HG03103 (cell line): ENCODE measurements at regions not wholly inside any gene's neighbourhood (a gene's known extent, or its start where the extent isn't known, plus 50 kb on each side); places are given as distances from the start of the nearest gene placed in this dataset.
A peak's percentile ranks its signal among the peaks of the same experiment; 100 is the strongest.
"Not testable (repeated sequence)": the region's sequence is repeated elsewhere in the genome, so short reads cannot be mapped to it uniquely, and the experiment has no call there.

Source experiments
- ATAC-seq: cut with Tn5 transposase; IDR thresholded peaks from one replicate; pipeline ENCODE4 v1.9.1; 2021; ENCODE audit warnings: low read depth; ENCODE audit not compliant: unreplicated experiment

DNA sequence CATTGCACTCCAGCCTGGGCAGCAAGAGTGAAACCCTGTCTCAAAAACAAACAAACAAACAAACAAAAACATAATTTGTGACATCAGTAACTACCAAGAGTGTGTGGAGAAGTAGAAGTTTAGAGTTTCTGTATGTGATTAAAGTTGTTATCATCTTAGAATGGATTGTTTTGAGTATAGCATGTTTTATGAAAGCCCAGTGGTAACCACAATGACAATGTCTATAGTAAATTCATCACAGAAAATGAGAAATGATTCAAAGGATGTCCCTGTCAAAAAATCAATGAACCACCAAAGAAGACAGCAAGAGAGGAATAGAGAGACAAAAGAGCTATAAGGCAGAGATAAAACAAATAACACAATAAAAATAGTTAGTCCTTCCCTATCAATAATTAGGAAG lies 1299.2 kb downstream of the CNTNAP5 start:
- no peak for ATAC-seq

DNA sequence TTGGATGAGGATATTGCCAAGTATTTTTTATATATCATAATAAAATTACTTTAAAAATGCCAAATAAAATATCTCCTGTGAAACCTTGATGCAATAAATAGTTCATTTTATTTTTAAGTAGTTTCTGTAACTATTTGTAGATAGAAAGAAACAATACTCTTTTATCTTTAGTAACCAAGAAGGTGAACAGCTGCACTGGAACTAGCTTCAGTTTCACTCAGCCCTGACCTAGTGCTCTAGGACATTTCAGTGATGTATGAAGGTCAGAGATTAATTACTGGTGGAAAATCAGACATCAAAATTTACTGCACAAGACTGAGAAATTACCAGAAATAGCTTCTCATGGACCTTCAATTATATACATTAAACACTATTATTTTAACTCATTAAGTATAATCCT lies 1305.0 kb downstream of the CNTNAP5 start:
- peak; percentile 76 for ATAC-seq

DNA sequence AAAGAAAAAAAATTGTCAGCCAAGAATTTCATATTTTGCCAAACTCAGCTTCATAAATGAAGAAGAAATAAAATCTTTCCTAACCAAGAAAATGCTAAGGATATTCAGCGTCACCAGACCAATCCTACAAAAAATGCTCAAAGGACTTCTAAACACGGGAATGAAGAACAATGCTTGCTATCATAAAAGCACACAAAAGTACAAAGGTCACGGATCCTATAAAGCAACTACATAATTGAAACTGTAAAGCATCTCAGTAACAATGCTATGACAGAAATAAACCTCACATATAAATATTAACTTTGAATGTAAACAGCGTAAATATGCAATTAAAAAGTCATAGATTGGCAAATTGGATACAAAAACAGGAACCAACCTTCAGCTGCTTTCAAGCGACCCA lies 1314.6 kb upstream of the GYPC start:
- no peak for ATAC-seq

DNA sequence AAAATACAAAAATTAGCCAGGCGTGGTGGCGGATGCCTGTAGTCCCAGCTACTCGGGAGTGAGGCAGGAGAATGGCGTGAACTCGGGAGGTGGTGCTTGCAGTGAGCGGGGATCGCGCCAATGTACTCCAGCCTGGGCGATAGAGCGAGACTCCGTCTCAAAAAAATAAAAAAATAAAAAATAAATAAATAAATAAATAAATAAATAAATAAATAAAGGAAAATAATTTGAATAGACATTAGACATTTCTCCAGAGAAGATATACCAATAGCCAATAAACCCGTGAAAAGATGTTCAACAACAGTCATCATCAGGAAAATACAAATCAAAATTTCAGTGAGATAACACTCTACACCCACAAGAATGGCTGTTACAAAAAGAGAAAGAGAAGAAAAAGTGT lies 1302.4 kb upstream of the GYPC start:
- not testable (repeated sequence) for ATAC-seq

DNA sequence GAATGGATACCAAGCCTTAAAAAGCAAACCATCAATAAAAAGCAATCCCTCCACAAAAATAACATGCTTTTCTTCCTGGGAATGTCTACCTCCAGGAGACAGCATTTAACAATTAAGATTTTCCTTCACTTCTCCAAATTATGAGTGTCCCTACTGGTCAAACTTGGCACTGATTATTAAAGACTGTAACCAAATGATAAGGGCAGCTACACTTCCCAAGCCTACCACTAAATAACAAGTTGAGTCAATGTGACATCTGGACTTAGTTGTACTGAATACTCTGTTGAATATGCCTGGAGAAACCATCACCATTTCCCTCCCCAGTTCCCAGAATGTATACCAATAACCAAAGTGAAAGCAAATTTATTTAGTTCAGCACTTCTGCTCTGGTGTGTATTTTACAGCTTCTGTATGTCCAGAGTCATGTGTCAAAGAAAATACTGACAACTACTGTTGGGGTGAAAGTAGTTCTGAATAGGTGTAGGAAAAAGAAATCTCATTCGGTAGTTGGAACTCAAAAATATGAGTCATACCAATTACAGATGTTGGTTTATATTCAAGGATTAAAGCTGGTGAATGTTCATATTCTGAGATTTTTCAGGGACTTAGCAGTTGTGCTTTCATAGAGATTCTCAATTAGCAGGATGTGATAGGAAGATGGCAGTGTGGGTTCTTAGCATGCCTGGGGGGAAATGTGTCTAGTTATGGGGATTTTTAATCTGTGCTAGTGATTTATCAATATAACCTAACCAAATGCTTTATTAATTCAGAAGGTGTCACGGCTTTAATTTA lies 1291.6 kb upstream of the GYPC start:
- ATAC-seq, result no peak

DNA sequence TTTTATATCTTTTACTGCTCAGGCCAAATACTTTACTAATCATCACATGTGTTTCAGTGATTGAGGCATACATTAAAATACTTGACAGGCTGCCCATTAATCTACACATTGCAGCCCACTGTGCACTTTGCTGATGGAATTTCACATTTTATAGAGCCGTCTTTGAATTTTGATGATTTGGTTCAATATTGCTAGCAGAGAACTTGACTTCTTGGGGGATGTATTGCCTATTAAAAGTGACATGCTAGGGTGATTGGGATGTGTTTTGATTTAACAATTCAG lies 1291.0 kb upstream of the GYPC start:
- no peak for ATAC-seq

DNA sequence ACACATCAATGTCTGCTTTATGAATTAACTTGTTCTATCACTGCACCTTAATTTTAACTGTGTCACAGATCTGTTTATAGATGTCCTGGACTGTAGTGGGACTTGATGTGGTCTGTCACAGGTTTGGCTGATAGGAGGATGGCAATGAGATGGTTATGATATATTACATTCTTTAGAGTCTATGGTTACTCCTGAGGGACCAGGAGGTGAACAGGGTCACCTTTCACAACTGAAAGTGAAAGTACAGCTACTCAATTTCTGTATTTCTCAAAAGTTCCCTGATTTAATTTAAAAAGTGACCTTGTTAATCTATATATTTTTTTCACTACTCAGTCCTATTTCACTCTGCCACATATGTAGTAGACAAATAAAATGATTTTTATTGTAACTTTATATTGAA lies 1284.1 kb upstream of the GYPC start:
- ATAC-seq, result no peak

DNA sequence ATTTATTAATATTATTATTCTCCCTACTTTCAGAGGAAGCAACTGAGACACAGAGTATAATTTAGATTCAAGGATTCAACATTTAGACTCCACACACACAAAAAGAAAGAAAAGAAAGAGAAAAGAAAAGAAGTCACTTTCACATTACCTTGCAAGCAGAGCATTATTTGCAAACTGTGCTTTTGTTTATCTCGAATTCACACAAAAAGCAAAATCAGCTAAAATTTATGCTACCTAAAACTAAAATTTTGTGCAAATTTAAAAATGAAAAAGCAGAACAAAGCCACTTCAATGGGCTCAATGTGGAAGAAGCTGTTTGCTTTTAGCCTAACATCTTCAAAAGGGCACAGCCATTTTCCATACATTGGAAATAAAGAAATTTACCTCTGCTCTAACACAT lies 1282.7 kb upstream of the GYPC start:
- no peak for ATAC-seq

DNA sequence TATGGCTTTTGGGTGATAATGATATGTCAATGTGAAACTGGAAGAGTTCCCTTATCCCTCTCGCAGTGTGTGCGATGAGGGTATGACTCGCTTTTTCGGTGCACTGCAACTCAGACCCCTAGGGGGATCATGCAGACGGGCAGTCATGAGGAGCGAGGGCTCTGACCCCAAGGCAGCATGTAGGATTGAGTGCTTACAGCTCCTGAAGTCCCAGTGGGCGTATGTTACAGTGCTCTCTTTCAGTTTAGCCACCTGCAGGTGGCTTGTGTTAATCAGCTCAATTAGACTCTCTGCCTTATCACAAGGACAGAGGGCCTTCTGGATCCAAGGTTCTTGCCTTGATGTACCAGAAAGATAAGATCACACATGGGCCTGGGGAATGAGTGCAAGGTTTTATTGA lies 1269.9 kb upstream of the GYPC start:
- ATAC-seq, result no peak

DNA sequence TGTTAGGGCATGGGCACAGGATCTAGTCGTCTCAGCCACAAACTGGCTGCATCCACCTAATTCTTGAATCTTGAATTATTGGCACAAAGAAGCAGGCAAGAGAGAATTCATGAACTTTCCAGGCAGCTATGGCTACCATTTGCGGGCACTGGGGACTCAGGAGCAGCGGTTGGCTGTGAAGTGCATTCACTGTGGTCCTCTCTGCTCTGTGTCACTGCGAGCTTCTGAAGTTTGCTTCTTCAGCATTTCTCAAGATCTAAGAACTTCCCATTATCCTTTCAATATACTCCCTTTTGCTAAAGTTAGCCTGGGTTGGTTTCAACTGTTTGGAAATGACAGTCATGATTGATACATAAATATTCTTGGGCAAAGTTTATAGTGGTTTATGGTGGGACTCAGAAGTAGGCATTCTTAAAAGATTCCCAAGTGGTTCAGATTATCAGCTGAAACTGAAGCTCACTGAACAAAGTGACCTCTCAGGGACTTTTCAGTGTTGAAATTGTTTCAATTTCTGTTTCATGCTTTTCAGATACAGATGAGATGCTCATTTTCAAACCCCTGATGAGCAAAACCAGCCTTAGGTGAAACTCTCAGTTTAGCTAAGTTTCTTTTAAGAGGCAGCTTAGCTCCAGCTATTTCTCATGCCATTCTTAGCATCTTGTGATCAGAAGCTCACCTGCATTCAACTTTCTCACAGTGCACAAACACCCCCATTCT lies 1258.3 kb upstream of the GYPC start:
- peak; percentile 89 for ATAC-seq

DNA sequence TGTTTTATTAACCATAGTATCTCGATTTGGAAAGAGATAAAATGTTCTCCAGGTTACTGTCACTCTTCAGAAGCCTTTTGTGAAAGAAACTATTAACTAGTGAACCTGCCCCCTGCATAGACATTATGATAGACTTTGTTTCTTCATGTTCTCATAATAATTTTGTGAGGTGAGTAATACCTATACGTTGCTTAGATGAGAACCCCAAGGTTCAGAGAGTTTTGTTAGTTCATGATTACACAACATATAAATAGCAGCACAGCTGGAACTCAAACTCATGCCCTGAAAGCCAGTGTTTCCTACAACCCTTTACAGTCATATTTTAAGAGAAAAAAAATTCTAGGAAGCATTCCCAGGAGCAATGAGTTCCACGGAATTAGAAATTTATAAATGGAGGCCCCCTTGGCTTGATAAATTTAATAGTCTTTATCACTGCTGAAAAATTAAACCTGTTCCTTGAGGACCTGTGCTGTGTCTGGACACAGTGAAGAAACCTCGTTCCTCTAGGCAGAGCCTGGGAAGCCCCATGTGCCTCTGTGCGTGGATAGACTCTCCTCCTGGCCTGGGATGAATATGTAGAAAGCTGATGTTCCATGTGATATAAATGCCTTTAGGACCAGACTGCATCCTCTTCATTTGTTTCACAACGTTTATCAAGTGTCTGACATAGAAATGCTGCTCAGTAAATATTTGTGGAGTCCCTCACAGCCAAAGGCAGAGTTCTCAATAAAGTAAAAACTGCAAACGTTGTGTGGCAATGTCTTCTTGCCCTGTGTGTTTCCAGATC lies 1257.0 kb upstream of the GYPC start:
- peak; percentile 37 for ATAC-seq

DNA sequence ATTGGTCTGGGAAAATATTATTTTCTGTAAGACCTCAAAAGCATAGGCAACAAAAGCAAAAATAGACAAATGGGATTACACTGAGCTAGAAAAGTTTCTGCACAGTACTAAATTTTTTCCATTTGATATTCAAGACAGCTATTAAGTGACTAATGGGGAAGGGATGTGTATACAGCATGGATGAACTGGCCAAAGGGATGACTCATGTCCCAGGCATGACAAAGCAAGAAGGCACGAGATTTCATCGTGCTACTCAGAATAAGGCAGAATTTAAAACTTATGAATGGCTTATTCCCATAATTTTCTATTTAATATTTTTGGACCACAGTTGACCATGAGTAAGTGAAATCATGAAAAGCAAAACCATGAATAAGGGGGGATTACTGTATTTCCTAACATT lies 1250.1 kb upstream of the GYPC start:
- ATAC-seq, result no peak

DNA sequence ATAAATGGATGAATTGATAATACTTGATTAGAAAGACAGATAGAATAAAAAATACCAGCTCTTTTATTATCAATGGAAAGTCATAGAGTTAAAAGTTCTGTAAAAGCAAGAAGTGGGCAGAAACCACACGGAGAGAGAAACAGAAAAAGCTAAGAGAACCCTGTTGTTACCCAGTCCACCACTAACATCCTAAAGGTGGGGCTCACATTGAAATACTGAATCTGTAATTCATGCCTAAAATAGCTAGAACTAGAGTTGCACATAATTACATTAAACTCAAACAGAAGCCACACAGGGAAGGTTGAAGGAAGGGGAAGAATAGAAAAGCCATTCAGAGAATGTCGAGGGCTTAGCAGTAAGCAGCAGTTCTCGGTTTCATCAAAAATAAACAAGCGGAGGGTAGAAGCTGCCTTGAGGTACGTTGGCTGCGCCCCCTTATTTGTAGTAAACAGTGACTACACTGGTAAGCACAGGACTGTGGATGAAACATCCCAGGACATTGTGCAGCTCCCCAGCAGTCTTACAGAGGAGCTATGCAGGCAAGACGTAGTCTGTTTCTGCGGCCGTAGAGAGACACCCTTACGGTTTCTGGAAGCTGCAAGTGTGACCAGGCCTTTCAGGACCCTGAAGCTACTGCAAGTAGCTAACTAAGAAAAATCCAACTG lies 1247.0 kb upstream of the GYPC start:
- ATAC-seq, result no peak

DNA sequence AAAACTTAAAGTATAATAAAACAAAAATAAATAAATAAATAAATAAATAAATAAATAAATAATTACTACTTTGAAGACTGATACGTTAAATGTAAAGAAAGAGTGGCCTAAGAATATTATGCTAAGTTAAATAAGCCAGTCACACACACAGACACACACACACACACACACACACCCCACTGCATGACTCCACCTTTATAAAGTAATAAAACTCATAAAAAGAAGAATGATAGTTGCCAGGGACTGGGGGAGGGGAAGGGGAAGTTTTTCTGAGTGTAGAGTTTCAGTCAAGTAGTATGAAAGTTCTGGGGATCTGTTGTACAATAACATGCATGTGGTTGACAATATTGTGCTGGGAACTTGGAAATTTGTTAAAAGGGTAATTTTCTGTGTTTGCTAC lies 1237.5 kb upstream of the GYPC start:
- ATAC-seq, result no peak

DNA sequence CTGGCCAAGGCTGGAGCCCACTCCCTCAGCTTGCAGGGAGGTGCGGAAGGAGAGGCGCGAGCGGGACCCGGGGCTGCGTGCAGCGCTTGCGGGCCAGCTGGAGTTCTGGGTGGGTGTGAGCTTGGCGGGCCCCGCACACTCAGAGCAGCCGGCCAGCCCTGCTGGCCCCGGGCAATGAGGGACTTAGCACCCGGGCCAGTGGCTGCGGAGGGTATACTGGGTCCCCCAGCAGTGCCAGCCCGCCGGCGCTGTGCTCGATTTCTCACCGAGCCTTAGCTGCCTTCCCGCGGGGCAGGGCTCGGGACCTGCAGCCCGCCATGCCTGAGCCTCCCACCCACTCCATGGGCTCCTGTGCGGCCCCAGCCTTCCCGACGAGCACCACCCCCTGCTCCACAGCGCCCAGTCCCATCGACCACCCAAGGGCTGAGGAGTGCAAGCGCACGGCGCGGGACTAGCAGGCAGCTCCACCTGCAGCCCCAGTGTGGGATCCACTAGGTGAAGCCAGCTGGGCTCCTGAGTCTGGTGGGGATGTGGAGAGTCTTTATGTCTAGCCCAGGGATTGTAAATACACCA lies 1233.7 kb upstream of the GYPC start:
- ATAC-seq, result not testable (repeated sequence)

DNA sequence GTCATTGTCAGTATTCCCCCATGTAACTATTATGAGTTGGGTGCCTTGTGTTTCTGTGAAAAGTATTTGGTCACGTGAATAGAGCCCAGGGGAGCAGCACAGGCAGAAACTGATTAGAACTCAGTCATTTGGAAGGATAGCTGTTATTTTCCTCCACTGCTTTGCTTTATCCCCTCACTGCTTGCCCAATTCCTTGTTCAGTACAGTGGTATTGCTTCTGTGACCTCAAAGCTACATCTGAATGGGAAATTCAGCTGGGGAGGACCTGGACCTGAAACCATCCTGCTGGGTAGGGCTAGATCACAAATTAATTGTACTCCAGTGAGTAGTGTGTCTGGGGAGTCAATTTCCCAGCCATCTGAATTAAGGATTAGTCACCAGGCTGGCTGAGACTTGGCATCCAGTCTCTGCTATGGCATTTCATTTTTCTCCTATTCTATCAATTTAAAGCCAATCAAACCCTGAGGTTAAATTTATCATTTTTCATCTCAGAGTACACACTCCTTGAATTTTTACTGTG lies 1231.6 kb upstream of the GYPC start:
- no peak for ATAC-seq

DNA sequence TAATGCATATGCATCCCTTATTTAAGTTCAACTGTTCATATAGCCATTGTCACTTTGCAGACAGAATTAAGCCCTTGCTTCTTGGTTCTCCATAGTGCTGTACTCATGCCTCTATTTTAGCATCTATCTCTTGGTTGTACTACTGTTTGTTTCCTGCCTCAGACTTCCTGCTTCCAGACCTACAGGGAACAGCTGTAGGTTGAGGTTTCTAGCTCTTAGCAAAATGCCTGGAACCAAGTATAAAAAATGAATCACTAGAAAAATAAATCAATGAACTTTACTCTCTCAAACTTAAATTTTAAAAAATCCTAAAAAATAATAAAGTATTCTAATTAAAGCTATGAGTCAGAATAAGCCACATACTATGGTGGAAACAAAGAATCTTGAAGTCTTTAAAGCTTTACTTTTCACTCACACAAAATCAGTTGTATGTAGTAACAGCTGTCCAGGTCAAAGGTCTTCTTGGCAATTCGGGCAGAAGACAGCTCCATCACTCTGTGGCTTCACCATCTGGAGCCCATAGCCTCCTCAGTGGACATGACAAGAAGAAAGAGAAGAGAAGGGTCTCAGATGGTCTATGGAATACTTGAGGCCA lies 1228.1 kb upstream of the GYPC start:
- no peak for ATAC-seq

DNA sequence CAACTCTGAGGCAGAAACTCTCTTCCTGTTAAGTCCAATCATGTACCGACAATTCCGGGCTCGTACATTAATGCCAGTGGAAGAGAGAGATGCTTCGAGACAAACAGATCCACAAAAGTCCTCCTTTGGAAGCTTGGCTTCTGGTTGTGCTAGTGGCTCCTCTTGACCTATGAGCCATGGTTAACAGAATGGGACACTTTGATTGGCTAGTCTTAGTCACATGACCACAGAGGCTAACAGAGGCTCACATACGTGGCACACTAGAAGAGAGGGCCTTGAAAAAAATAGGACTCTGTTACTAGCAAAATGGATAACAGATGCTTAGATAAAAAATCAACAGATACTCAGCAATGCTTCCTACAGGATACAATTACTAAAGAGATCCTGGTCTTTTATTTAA lies 1211.9 kb upstream of the GYPC start:
- no peak for ATAC-seq

DNA sequence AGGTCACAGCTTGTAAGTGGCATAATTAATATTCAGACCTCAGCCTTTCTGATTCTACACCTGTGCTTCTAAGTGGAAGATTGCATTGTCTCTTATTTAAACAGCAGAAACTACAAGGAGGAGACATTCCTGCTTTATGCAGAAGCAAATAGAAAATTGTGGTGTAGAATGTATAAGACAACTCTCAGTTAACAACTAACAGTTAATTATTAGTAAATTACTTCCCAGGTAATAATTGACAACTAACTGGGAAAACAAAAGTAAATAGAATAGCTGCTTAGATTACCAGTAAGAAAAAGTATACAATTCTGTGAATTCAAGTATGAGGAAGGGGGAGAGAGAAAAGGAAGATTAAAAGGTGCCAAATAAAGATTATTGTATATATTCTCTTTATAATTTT lies 1210.5 kb upstream of the GYPC start:
- ATAC-seq, result no peak

DNA sequence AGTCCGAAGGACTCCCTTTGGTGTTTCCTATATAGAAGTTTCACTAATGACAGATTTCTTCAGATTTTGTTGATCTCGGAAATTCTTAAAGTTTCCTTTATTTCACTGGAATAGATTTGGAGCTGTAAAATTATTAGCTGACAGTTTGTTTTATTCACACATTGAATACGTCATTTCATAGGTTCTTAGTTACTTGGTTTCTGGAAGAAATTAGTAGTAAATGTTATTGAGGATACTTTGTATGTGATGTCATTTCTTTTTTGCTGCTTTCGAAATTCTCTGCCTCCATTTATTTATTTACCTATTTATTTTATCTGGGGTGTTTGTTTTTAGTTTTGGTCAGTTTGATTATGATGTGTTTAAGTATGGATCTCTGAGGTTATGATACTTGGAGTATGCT lies 1205.9 kb upstream of the GYPC start:
- no peak for ATAC-seq
